HEK293 (cell line): ENCODE measurements at regions not wholly inside any gene's neighbourhood (a gene's known extent, or its start where the extent isn't known, plus 50 kb on each side); places are given as distances from the start of the nearest gene placed in this dataset.

Source experiments
- CTCF ChIP-seq: fragments of 450-650 bp; formaldehyde crosslinking; IDR thresholded peaks from 2 replicates; pipeline ENCODE4 v1.5.1; 2016; ENCODE audit warnings: missing biosample characterization, missing genetic modification characterization
- HOXA7 ChIP-seq: sonication (generic); formaldehyde crosslinking; IDR thresholded peaks from 2 replicates; pipeline ENCODE4 v1.8.1; 2022; ENCODE audit warnings: missing genetic modification reagents, borderline replicate concordance
- IKZF3 ChIP-seq: fragments of 450-650 bp; IDR thresholded peaks from 2 replicates; pipeline ENCODE4 v1.5.0; 2018; ENCODE audit warnings: missing biosample characterization, mild to moderate bottlenecking, missing genetic modification characterization, moderate library complexity
- YY1 ChIP-seq: fragments of 450-650 bp; formaldehyde crosslinking; IDR thresholded peaks from 2 replicates; pipeline ENCODE4 v1.5.1; 2018; ENCODE audit warnings: missing biosample characterization, missing genetic modification characterization
- ZIC2 ChIP-seq: fragments of 450-650 bp; formaldehyde crosslinking; IDR thresholded peaks from 2 replicates; pipeline ENCODE4 v1.5.1; 2016; ENCODE audit warnings: missing biosample characterization, missing genetic modification characterization
- ZNF121 ChIP-seq: fragments of 450-650 bp; formaldehyde crosslinking; IDR thresholded peaks from 2 replicates; pipeline ENCODE4 v1.5.1; 2016; ENCODE audit warnings: missing biosample characterization, missing genetic modification characterization
- ZNF146 ChIP-seq: fragments of 450-650 bp; formaldehyde crosslinking; IDR thresholded peaks from 2 replicates; pipeline ENCODE4 v1.5.1; 2016; ENCODE audit warnings: missing biosample characterization, missing genetic modification characterization
- ZNF362 ChIP-seq: fragments of 450-650 bp; formaldehyde crosslinking; IDR thresholded peaks from 2 replicates; pipeline ENCODE4 v1.5.1; 2016; ENCODE audit warnings: missing biosample characterization, missing genetic modification characterization
- ZSCAN30 ChIP-seq: fragments of 450-650 bp; IDR thresholded peaks from 2 replicates; pipeline ENCODE4 v1.5.1; 2018; ENCODE audit warnings: missing biosample characterization, mild to moderate bottlenecking, missing genetic modification characterization, moderate library complexity
- TF ChIP-seq, protein P1 (sequence below): fragments of 450-650 bp; formaldehyde crosslinking; IDR thresholded peaks from 2 replicates; pipeline ENCODE4 v1.5.1; 2016; ENCODE audit warnings: missing biosample characterization, missing genetic modification characterization
- TF ChIP-seq, protein P2 (sequence below): fragments of 450-650 bp; formaldehyde crosslinking; IDR thresholded peaks from 2 replicates; pipeline ENCODE4 v1.5.1; 2016; ENCODE audit warnings: missing biosample characterization, missing genetic modification characterization, borderline replicate concordance
- TF ChIP-seq, protein P3 (sequence below): IDR thresholded peaks from 2 replicates; pipeline ENCODE4 v1.6.1; 2011; ENCODE audit warnings: mild to moderate bottlenecking, low read depth, low read length, borderline replicate concordance
- TF ChIP-seq, protein P4 (sequence below): fragments of 450-650 bp; formaldehyde crosslinking; IDR thresholded peaks from 2 replicates; pipeline ENCODE4 v1.5.1; 2016; ENCODE audit warnings: missing biosample characterization, missing genetic modification characterization, low read depth
- TF ChIP-seq, protein P5 (sequence below): fragments of 450-650 bp; formaldehyde crosslinking; optimal IDR thresholded peaks from 2 replicates; pipeline ENCODE3; 2016; ENCODE audit warnings: missing biosample characterization, mild to moderate bottlenecking, missing genetic modification characterization

DNA sequence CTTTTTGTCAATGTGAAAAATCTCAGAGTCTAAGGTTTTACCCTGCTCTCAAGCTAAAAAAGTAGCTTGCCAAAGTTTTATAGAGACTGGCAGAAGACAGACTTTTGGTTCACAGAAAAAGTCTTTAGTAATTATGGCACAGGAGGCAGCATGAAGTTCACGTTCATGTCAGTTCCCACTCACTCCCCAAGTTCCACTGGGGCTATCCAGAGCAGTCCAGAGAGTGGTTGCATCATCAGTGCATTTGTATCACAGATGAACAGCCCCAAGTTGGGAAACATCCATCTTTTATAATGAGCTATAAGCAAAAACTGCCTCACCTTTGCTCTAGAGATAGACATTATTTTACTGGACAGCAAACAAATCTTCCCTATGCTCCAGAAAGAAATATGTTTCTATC, 454.1 kb upstream of the AGTR1 start:
- TF ChIP-seq IKZF3 (tag by site-specific recombination) = no peak
- TF ChIP-seq, protein P1, sequence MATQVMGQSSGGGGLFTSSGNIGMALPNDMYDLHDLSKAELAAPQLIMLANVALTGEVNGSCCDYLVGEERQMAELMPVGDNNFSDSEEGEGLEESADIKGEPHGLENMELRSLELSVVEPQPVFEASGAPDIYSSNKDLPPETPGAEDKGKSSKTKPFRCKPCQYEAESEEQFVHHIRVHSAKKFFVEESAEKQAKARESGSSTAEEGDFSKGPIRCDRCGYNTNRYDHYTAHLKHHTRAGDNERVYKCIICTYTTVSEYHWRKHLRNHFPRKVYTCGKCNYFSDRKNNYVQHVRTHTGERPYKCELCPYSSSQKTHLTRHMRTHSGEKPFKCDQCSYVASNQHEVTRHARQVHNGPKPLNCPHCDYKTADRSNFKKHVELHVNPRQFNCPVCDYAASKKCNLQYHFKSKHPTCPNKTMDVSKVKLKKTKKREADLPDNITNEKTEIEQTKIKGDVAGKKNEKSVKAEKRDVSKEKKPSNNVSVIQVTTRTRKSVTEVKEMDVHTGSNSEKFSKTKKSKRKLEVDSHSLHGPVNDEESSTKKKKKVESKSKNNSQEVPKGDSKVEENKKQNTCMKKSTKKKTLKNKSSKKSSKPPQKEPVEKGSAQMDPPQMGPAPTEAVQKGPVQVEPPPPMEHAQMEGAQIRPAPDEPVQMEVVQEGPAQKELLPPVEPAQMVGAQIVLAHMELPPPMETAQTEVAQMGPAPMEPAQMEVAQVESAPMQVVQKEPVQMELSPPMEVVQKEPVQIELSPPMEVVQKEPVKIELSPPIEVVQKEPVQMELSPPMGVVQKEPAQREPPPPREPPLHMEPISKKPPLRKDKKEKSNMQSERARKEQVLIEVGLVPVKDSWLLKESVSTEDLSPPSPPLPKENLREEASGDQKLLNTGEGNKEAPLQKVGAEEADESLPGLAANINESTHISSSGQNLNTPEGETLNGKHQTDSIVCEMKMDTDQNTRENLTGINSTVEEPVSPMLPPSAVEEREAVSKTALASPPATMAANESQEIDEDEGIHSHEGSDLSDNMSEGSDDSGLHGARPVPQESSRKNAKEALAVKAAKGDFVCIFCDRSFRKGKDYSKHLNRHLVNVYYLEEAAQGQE (tag by site-specific recombination) = no peak
- no peak for TF ChIP-seq ZIC2 (tag by site-specific recombination)
- TF ChIP-seq ZNF146 (tag by site-specific recombination) = no peak
- TF ChIP-seq CTCF (tag by site-specific recombination) = no peak
- TF ChIP-seq, protein P2, sequence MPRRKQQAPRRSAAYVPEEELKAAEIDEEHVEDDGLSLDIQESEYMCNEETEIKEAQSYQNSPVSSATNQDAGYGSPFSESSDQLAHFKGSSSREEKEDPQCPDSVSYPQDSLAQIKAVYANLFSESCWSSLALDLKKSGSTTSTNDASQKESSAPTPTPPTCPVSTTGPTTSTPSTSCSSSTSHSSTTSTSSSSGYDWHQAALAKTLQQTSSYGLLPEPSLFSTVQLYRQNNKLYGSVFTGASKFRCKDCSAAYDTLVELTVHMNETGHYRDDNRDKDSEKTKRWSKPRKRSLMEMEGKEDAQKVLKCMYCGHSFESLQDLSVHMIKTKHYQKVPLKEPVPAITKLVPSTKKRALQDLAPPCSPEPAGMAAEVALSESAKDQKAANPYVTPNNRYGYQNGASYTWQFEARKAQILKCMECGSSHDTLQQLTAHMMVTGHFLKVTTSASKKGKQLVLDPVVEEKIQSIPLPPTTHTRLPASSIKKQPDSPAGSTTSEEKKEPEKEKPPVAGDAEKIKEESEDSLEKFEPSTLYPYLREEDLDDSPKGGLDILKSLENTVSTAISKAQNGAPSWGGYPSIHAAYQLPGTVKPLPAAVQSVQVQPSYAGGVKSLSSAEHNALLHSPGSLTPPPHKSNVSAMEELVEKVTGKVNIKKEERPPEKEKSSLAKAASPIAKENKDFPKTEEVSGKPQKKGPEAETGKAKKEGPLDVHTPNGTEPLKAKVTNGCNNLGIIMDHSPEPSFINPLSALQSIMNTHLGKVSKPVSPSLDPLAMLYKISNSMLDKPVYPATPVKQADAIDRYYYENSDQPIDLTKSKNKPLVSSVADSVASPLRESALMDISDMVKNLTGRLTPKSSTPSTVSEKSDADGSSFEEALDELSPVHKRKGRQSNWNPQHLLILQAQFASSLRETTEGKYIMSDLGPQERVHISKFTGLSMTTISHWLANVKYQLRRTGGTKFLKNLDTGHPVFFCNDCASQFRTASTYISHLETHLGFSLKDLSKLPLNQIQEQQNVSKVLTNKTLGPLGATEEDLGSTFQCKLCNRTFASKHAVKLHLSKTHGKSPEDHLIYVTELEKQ (tag by site-specific recombination) = no peak
- TF ChIP-seq, protein P3, sequence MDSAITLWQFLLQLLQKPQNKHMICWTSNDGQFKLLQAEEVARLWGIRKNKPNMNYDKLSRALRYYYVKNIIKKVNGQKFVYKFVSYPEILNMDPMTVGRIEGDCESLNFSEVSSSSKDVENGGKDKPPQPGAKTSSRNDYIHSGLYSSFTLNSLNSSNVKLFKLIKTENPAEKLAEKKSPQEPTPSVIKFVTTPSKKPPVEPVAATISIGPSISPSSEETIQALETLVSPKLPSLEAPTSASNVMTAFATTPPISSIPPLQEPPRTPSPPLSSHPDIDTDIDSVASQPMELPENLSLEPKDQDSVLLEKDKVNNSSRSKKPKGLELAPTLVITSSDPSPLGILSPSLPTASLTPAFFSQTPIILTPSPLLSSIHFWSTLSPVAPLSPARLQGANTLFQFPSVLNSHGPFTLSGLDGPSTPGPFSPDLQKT = no peak
- no peak for TF ChIP-seq ZSCAN30 (tag by site-specific recombination)
- no peak for TF ChIP-seq YY1
- no peak for TF ChIP-seq ZNF362 (tag by site-specific recombination)
- TF ChIP-seq, protein P4, sequence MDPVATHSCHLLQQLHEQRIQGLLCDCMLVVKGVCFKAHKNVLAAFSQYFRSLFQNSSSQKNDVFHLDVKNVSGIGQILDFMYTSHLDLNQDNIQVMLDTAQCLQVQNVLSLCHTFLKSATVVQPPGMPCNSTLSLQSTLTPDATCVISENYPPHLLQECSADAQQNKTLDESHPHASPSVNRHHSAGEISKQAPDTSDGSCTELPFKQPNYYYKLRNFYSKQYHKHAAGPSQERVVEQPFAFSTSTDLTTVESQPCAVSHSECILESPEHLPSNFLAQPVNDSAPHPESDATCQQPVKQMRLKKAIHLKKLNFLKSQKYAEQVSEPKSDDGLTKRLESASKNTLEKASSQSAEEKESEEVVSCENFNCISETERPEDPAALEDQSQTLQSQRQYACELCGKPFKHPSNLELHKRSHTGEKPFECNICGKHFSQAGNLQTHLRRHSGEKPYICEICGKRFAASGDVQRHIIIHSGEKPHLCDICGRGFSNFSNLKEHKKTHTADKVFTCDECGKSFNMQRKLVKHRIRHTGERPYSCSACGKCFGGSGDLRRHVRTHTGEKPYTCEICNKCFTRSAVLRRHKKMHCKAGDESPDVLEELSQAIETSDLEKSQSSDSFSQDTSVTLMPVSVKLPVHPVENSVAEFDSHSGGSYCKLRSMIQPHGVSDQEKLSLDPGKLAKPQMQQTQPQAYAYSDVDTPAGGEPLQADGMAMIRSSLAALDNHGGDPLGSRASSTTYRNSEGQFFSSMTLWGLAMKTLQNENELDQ (tag by site-specific recombination) = no peak
- TF ChIP-seq, protein P5, sequence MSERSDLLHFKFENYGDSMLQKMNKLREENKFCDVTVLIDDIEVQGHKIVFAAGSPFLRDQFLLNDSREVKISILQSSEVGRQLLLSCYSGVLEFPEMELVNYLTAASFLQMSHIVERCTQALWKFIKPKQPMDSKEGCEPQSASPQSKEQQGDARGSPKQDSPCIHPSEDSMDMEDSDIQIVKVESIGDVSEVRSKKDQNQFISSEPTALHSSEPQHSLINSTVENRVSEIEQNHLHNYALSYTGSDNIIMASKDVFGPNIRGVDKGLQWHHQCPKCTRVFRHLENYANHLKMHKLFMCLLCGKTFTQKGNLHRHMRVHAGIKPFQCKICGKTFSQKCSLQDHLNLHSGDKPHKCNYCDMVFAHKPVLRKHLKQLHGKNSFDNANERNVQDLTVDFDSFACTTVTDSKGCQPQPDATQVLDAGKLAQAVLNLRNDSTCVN (tag by site-specific recombination) = no peak
- TF ChIP-seq ZNF121 (tag by site-specific recombination) = no peak
- no peak for TF ChIP-seq HOXA7 (CRISPR knock-in tag)
